Left cardiac atrium (tissue), 4 donors: ENCODE measurements at regions not wholly inside any gene's neighbourhood (a gene's known extent, or its start where the extent isn't known, plus 50 kb on each side); places are given as distances from the start of the nearest gene placed in this dataset.

Experiments
- ATAC-seq, 2 donors: fragments of 200-7000 bp; cut with Tn5 transposase; one replicate each; pipeline ENCODE4 v1.9.1; 2020; ENCODE audit warnings: mild to moderate bottlenecking in 2 of 2, moderate library complexity in 2 of 2
- DNase-seq: peaks from one replicate; pipeline ENCODE4 v3.0.0-alpha.2; 2020
- intact Hi-C, 2 donors: fragments of 100-400 bp; cut with DNase I; formaldehyde crosslinking; loops; one replicate each; pipeline versions ENCODE4 v1.14.1 to v1.15.1; 2022 to 2023
- donor health status: DM: no; HTN: yes; CAD: no.
- donor health status: DM: no; HTN: yes; CAD: no; lungs with severe emphysema.
- donor health status: DM: yes; HTN: yes; CAD: no.
- donor health status: Dilated cardiomyopathy.

DNA sequence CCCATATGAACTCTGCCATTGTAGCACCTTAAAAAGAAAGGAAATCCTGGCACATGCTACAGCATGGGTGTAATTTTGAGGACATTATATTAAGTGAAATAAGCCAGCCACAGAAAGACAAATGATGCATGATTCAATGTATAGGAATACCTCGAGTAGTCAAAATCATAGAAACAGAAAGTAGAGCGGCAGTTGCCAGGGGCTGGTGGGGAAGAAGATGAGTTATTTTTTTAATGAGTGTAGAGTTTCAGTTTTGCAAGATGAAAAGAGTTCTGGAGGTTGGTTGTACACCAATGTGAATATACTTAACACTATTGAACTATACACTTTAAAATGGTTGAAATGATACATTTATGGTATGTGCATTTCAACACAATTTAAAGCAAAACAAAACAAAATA is 133.0 kb downstream of the ZDHHC21 start:
- ATAC-seq (no peak), DNase-seq (no peak)
- intact Hi-C loops: no loop called here

DNA sequence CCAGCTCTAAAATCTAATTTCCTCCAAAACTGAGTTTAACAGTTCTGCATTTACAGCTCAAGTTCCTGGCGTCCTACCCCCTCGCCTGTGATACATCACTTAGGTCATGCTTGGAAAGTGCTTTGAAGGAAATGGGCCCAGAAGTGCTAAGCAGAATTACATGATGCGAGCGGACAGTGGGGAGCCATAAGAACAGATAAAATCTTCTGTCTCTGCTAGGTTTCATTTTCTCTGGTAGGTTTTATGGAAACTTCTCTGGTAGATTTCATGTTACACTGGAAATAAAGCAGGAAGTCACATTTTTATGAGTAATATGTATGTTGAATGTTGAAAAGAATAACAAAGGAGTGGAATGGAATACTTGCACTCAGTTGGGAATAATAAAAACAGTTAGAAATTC is 138.3 kb downstream of the ZDHHC21 start:
- intact Hi-C loops: no loop called here
- ATAC-seq: peak in 1 of 2 donors; percentile 30

DNA sequence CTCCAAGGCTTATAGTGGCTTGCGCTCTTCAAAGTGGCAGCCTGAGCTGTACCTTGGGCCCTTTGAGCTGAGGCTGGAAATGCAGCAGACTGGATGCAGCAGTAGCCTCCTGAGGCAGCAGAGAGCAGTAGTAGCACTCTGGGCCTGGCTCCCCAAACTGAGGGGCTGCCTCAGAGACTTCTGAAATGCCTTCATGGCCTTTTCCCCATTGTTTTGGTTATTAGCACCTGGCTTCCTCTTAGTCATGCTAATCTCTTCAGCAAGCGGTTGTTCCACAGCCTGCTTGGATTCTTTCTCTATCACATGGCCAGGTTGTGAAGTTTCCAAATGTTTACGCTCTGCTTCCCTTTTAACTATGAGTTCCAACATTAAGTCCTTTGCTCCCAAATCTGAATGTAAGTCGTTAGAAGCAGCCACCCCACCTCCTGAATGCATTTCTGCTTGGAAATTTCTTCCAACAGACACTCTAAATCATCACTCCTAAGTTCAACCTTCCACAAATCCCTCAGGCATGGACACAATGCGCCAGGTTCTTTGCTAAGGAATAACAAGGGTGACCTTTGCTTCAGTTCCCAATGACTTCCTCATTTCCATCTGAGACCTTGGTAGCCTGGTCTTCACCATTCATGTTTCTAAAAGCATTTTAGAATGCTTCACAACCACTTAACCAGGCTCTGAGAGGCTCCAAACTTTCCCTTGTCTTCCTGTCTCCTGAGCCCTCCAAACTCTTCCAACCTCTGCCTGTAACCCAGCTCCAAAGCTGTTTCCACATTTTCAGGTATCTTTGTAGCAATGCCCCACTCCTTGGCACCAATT is 145.8 kb downstream of the ZDHHC21 start:
- DNase-seq (no peak), ATAC-seq (no peak)
- intact Hi-C loops: no loop called here

More for the DNA sequence above, 138.3 kb downstream of the ZDHHC21 start:
- DNase-seq: no peak

- DNase-seq (no peak), ATAC-seq (no peak)
- intact Hi-C loops: no loop called here
These were observed 146.5 kb downstream of the ZDHHC21 start for GRCh38 chr9:14546693-14547092.

- DNase-seq: no peak
- ATAC-seq: no peak
- intact Hi-C loops: no loop called here
These were observed 151.2 kb downstream of the ZDHHC21 start for GRCh38 chr9:14542071-14542470.

DNA sequence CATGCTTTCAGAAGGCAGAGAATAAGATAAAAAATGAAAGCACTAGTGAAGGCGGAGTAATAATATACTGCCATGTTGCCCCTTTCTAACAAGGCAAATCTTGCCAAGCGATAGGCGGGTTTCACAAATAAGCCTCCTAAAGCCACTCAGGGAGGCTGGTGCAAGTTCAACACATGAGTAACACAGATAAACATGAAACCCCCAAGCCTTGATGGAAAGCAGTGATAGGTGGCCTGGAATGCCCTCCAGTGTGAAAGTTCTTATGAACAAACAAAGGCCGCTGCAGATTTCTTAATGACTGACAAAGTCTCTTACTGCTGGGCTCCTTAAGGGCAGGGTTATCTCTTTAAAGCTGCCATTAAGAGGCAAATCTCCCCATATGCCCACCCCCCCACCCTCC is 154.7 kb downstream of the ZDHHC21 start:
- DNase-seq (no peak), ATAC-seq (no peak)
- intact Hi-C loops: no loop called here

DNA sequence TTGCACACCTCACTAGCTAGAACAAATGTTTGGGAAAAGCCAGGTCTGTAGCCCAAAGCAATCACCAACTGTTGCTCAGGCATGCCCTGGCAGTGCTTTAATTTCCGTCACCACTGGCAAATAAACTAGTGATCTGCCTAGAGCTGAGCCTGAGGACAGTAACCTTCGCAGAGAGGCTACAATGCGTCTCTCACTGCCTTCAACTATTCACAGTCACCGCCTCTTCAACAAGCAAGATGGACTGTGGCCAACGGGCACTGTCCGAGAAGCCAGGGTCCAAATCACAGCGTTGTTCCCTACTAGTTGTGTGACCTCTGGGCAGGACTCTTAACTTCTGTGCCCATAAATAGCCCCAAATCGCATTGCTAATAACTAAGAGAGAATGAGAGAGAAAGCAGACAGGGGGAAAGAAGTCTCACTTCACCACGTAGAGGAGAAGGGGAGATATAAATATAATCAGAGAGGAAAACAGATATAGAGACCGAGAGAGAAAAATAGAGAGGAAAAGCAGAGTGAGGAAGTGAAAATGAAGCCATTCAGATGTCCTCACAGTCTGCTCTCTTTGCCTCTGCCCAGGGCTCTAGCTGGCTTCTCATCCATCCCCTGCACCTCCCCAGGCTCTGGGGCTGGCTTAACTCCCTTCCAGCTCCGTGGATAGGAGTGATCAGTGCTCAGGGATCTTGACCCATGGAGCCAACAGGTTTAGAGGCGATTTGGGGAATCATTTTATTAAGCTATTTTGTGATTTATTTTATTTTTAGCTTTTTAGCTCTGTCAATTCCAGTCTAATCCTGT is 157.9 kb downstream of the ZDHHC21 start:
- DNase-seq (peak; percentile 77), ATAC-seq (peak; percentile 86 to 89)
- intact Hi-C loops: no loop called here

DNA sequence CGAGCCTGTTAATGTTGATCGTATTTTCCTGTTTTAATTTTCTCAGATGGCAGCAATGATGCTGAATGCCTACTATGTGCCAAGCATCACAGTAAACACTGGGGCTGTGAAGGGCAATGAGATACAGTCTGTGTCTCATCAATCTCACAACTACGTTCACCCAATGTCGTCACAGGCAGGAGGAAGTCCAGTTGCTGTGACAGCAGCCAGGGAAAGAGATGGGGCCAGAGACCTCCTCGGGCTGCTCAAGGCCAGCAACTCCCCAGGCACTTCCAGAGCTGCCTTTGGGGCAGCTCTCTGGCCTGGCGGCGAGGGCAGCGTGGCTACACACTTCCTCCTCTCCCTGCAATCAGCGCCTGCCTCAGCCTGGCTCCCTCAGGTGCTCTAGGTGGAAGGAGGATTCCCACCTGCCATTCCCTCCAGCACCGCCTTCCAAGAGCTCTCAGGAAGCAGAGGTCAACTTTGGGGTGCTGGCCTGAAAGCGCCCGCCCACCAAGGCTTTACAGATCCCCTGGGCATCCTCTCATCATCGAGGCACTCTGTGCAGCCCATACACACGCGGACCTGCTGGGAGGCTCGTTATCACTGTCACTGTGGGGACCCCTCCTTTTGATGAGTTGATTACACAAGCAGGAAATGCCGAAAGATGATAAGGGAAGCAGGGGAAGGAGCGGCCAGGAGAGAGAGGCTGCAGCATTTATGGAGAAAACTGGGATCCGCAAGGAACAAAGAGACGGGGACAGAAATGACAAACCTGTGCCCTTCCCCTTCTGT is 159.2 kb downstream of the ZDHHC21 start:
- intact Hi-C loops: no loop called here
- DNase-seq (peak; percentile 40), ATAC-seq (peak in 1 of 2 donors; percentile 52)

GRCh38 chr9:14532456-14533115 is 160.6 kb downstream of the ZDHHC21 start:
- DNase-seq: no peak
- intact Hi-C loops: no loop called here
- ATAC-seq: peak in 1 of 2 donors; percentile 30

DNA sequence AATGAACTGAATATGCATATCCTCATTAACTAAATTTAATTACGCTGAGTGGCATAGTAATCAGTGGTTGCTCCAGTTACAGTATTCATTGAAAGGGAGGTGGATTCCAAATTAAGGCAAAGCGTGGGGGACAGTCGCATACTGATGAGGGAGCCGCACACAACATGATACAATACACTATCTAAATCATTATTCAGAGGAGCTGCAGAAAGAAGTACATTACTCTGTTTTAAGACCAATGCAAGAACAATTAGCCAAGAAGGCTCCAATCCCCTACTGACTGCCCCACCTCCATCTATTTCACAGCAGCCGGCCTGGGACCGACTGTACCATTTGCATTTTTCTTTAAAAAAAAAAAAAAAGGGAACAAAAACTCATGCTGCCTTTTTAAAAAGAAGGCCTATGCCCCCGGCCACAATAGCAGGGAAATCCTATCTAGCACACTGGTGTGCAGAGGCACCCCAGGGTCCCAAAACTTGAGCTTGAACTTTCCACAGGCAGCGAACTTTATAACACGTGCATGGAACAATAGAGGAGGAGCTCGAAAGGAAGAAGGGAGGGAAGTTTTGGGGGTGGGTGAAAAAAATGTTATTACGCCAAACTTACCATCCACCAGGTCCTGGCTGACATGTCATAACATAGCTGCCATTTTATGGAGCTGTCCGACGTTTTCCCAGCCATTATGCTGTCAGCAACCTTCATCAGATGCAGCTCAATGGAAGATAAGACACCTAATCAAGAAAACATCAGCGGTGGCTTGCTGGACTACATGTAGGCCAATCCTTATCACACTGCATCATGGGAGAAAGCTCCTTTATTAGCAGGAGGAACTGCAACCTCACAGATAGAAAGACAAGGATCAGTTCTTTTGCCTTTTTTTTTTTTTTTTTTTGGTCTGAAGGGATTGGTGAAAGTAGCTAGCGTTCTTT is 161.6 kb downstream of the ZDHHC21 start:
- intact Hi-C loops: no loop called here

DNA sequence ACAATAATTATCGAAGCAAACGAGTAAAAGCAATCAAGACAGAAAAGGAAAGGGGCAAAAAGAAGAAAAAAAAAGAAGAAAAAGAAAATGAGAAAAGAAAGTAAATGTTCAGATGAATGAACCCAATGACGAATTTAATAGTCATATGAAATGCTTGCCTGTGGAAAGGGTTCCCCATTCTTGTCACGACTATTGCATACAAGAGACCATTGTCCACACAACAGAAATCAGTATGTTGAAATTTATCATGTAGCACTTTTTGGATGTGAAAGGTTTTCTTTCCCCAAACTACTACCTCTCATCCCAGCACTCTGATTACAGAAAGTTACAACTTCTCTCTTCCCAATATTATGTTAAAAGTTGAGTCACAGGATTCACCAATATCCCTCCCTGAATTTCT is 162.4 kb downstream of the ZDHHC21 start:
- DNase-seq (no peak), ATAC-seq (no peak)
- intact Hi-C loops: no loop called here

More for the DNA sequence above, 161.6 kb downstream of the ZDHHC21 start:
- ATAC-seq (no peak), DNase-seq (no peak)

- ATAC-seq (no peak), DNase-seq (no peak)
- intact Hi-C loops: no loop called here
These were observed 162.9 kb downstream of the ZDHHC21 start for GRCh38 chr9:14530366-14530765.

- DNase-seq (no peak), ATAC-seq (no peak)
- intact Hi-C loops: no loop called here
These were observed 163.6 kb downstream of the ZDHHC21 start for GRCh38 chr9:14529629-14530028.

GRCh38 chr9:14529054-14529453 is 164.2 kb downstream of the ZDHHC21 start:
- intact Hi-C loops: no loop called here
- ATAC-seq: no peak

GRCh38 chr9:14526504-14526903 is 166.7 kb downstream of the ZDHHC21 start:
- intact Hi-C loops: no loop called here
- ATAC-seq: no peak
- DNase-seq: no peak

More at GRCh38 chr9:14529054-14529453, 164.2 kb downstream of the ZDHHC21 start:
- DNase-seq: no peak

DNA sequence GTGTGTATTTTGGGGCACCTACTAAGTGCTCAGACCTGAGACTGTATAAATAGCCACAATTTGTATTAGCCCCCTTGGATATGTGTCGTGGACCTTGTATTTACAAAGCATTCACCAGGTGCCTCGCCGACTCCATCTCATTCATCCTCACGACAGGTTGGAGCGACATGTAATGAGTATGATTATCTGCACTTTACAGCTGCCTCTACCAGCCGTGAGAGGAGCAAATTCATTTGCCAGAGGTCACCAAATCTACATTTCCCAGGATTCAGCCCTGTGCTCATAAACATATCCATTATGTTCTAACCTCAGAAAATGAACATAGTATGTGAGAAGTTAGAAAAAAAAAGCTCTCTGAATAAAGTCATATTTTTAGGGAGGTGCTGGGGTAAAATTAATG is 167.4 kb downstream of the ZDHHC21 start:
- DNase-seq (no peak), ATAC-seq (no peak)
- intact Hi-C loops: no loop called here

DNA sequence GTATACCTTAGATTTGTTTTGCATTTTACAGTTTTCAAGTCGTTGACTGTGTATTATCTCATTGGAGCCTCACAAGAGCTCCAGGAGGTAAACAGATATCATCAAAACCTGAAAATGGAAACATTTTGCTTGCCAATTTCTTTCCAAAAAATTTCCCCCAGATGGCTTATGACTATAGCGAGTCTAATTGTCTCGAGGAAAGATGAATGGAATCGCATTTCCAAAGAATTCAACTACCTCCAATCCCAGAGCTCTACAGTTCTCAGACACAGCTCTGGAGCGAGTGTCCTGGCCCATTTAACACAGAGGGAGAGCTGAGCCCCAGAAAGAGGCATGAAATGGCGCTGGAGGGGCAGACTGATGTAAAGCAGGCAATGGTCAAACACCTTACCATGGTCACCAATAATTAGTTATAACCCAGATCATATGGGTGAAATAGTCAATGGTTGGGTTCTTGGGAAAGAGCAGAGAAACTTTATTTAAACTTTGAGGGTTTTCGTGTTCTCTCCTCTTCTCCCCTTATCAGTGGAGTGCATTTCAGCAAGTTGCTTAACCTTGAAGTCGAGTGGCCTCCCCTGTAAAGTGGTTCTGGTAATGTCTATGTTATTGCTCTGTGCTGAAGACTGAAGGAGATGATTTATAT is 168.2 kb downstream of the ZDHHC21 start:
- ATAC-seq (no peak), DNase-seq (no peak)
- intact Hi-C loops: no loop called here

DNA sequence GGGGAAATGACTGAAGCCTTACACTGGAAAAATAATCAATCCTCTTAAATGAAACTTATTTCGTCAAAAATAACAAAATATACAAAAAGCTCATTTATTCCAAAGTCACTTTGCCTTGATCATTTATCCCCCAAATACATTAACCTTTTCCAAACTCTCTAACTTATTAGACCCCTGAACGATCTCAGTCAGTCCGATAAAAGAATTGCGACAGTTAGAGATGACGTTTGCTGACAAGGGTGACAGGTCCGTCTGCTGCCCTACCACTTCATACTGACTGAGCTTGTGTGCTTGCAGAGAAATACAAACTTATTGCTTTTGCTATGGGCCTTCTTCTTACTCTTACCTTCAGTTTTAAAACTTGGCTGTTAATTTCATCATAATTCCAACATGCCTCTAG is 169.7 kb downstream of the ZDHHC21 start:
- ATAC-seq (no peak), DNase-seq (no peak)
- intact Hi-C loops: no loop called here
